SK-N-SH treated with all-trans-retinoic acid at 6 μM for 48 hours (cell line): ENCODE measurements at regions not wholly inside any gene's neighbourhood (a gene's known extent, or its start where the extent isn't known, plus 50 kb on each side); places are given as distances from the start of the nearest gene placed in this dataset.

Source experiments
- ATAC-seq: fragments of 200-7000 bp; cut with Tn5 transposase; 3 replicates; pipeline ENCODE4 v1.9.1; 2020; ENCODE audit warnings: mild to moderate bottlenecking, moderate library complexity
- ARNTL ChIP-seq: fragments of 450-650 bp; formaldehyde crosslinking; IDR thresholded peaks from 2 replicates; pipeline ENCODE4 v1.5.0; 2020; ENCODE audit warnings: low read depth, mild to moderate bottlenecking, moderate library complexity, borderline replicate concordance
- BACH2 ChIP-seq: fragments of 250-450 bp; sonication (Bioruptor Pico); IDR thresholded peaks from 2 replicates; pipeline ENCODE4 v1.9.0; 2021; ENCODE audit warnings: mild to moderate bottlenecking, borderline replicate concordance
- CREB5 ChIP-seq: fragments of 250-450 bp; sonication (Bioruptor Pico); IDR thresholded peaks from 2 replicates; pipeline ENCODE4 v1.5.1; 2020; ENCODE audit warnings: low read depth, mild to moderate bottlenecking, moderate library complexity
- CSDC2 ChIP-seq: fragments of 250-450 bp; sonication (Bioruptor Pico); IDR thresholded peaks from 2 replicates; pipeline ENCODE4 v1.5.0; 2020; ENCODE audit warnings: mild to moderate bottlenecking, moderate library complexity
- ESRRG ChIP-seq: fragments of 250-450 bp; sonication (Bioruptor Pico); IDR thresholded peaks from 2 replicates; pipeline ENCODE4 v1.6.1; 2021; ENCODE audit warnings: mild to moderate bottlenecking
- GLIS3 ChIP-seq: fragments of 250-450 bp; sonication (Bioruptor Pico); IDR thresholded peaks from 2 replicates; pipeline ENCODE4 v1.5.0; 2020; ENCODE audit warnings: mild to moderate bottlenecking, moderate library complexity
- ISL1 ChIP-seq: fragments of 250-450 bp; sonication (Bioruptor Pico); IDR thresholded peaks from 2 replicates; pipeline ENCODE4 v2.1.2; 2022; ENCODE audit warnings: mild to moderate bottlenecking, moderate library complexity
- OSR1 ChIP-seq: fragments of 250-450 bp; sonication (Bioruptor Pico); IDR thresholded peaks from 2 replicates; pipeline ENCODE4 v1.8.0; 2022; ENCODE audit warnings: moderate library complexity, mild to moderate bottlenecking, inconsistent platforms
- PPARA ChIP-seq: fragments of 250-450 bp; sonication (Bioruptor Pico); IDR thresholded peaks from 2 replicates; pipeline ENCODE4 v1.5.0; 2020; ENCODE audit warnings: mild to moderate bottlenecking, borderline replicate concordance
- RARB ChIP-seq: fragments of 250-450 bp; sonication (Bioruptor Pico); IDR thresholded peaks from 2 replicates; pipeline ENCODE4 v1.8.0; 2021; ENCODE audit warnings: mild to moderate bottlenecking, moderate library complexity
- SNAI2 ChIP-seq: fragments of 250-450 bp; sonication (Bioruptor Pico); IDR thresholded peaks from 2 replicates; pipeline ENCODE4 v1.5.0; 2020; ENCODE audit warnings: mild to moderate bottlenecking, moderate library complexity
- TCF4 ChIP-seq: fragments of 250-450 bp; sonication (Bioruptor Pico); IDR thresholded peaks from 2 replicates; pipeline ENCODE4 v1.8.0; 2021; ENCODE audit warnings: mild to moderate bottlenecking, moderate library complexity, borderline replicate concordance
- TOX ChIP-seq: fragments of 250-450 bp; sonication (Bioruptor Pico); IDR thresholded peaks from 2 replicates; pipeline ENCODE4 v1.8.0; 2021; ENCODE audit warnings: mild to moderate bottlenecking, moderate library complexity, borderline replicate concordance
- ZC3H10 ChIP-seq: fragments of 250-450 bp; sonication (Bioruptor Pico); IDR thresholded peaks from 2 replicates; pipeline ENCODE4 v1.5.1; 2021; ENCODE audit warnings: mild to moderate bottlenecking, moderate library complexity
- ZFP3 ChIP-seq: fragments of 250-450 bp; sonication (Bioruptor Pico); IDR thresholded peaks from 2 replicates; pipeline ENCODE4 v1.5.0; 2020; ENCODE audit warnings: mild to moderate bottlenecking, moderate library complexity
- ZFP30 ChIP-seq: fragments of 450-650 bp; formaldehyde crosslinking; IDR thresholded peaks from 2 replicates; pipeline ENCODE4 v1.5.0; 2022; ENCODE audit warnings: mild to moderate bottlenecking, moderate library complexity
- ZNF565 ChIP-seq: fragments of 450-650 bp; formaldehyde crosslinking; conservative IDR thresholded peaks from 2 replicates; pipeline ENCODE4 v1.5.0; 2020; ENCODE audit warnings: low read depth, mild to moderate bottlenecking, moderate library complexity
- ZNF70 ChIP-seq: fragments of 450-650 bp; formaldehyde crosslinking; IDR thresholded peaks from 2 replicates; pipeline ENCODE4 v1.5.0; 2020; ENCODE audit warnings: mild to moderate bottlenecking, moderate library complexity
- ZNF8 ChIP-seq: fragments of 450-650 bp; formaldehyde crosslinking; IDR thresholded peaks from 2 replicates; pipeline ENCODE4 v1.5.0; 2020; ENCODE audit warnings: mild to moderate bottlenecking, moderate library complexity
- TF ChIP-seq, protein P1 (sequence below): fragments of 250-450 bp; sonication (Bioruptor Pico); IDR thresholded peaks from 2 replicates; pipeline ENCODE4 v1.5.1; 2021; ENCODE audit warnings: mild to moderate bottlenecking, moderate library complexity
- TF ChIP-seq, protein P2 (sequence below): fragments of 250-450 bp; sonication (Bioruptor Pico); IDR thresholded peaks from 2 replicates; pipeline ENCODE4 v1.5.0; 2020; ENCODE audit warnings: mild to moderate bottlenecking, moderate library complexity
- TF ChIP-seq, protein P3 (sequence below): fragments of 250-450 bp; sonication (Bioruptor Pico); IDR thresholded peaks from 2 replicates; pipeline ENCODE4 v1.8.0; 2021; ENCODE audit warnings: low read depth, mild to moderate bottlenecking, moderate library complexity, borderline replicate concordance

DNA sequence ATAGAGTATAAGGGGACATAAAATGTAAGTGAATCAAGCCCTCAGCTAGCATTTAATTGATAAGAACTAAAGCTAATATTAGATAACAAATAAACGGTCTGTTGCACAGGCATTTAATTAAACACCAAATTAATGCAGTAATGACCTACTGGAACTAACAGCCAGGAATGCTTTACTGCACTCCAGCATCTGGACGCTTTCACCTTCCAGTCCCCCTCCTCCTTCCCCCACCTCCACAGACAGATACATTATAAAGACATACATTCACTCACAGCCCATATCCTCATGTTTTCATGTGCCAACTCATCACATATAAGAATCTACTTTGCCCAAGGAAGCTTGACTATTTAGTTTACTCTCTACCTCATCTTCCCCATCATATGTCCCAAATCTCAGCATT lies 337.4 kb upstream of the PIK3C3 start:
- TF ChIP-seq CSDC2: no peak
- no peak for TF ChIP-seq ZFP30 (CRISPR knock-in tag)
- no peak for TF ChIP-seq ARNTL (CRISPR knock-in tag)
- peak; percentile 70 for TF ChIP-seq TCF4 (CRISPR knock-in tag)
- TF ChIP-seq, protein P1, sequence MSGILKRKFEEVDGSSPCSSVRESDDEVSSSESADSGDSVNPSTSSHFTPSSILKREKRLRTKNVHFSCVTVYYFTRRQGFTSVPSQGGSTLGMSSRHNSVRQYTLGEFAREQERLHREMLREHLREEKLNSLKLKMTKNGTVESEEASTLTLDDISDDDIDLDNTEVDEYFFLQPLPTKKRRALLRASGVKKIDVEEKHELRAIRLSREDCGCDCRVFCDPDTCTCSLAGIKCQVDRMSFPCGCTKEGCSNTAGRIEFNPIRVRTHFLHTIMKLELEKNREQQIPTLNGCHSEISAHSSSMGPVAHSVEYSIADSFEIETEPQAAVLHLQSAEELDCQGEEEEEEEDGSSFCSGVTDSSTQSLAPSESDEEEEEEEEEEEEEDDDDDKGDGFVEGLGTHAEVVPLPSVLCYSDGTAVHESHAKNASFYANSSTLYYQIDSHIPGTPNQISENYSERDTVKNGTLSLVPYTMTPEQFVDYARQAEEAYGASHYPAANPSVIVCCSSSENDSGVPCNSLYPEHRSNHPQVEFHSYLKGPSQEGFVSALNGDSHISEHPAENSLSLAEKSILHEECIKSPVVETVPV (CRISPR knock-in tag): no peak
- TF ChIP-seq, all 23 proteins: peak for 1
- no peak for ATAC-seq

DNA sequence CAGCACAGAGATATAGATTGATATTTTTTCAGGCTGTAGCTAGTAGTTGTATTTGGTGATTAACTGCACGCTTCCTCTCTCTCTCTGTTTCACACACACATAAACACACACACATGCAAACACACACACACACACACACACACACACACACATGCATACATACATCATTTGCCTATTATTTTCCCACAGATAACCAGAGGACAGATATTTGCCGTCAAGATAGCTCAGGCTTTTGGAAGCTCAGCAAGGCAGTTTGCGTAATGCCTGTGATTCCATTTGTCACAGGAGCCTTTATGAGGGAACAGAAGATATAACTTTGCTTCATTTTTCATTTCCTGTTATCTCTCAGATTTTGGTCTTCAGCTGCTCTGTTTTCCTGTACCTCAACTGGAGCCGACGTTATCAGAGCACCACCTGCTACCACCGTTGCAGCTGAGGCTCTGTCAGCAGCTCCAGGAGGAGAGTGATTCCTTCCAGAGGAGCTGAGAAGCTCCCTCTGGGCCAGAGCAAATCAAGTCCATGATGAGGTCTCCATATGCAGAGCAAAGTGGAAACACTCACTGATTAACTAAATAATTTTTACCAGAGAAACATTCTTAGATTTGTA lies 341.9 kb upstream of the PIK3C3 start:
- ATAC-seq: no peak
- TF ChIP-seq SNAI2 (CRISPR knock-in tag): no peak
- TF ChIP-seq ZNF8 (CRISPR knock-in tag): no peak
- TF ChIP-seq ISL1 (CRISPR knock-in tag): no peak
- TF ChIP-seq, protein P2, sequence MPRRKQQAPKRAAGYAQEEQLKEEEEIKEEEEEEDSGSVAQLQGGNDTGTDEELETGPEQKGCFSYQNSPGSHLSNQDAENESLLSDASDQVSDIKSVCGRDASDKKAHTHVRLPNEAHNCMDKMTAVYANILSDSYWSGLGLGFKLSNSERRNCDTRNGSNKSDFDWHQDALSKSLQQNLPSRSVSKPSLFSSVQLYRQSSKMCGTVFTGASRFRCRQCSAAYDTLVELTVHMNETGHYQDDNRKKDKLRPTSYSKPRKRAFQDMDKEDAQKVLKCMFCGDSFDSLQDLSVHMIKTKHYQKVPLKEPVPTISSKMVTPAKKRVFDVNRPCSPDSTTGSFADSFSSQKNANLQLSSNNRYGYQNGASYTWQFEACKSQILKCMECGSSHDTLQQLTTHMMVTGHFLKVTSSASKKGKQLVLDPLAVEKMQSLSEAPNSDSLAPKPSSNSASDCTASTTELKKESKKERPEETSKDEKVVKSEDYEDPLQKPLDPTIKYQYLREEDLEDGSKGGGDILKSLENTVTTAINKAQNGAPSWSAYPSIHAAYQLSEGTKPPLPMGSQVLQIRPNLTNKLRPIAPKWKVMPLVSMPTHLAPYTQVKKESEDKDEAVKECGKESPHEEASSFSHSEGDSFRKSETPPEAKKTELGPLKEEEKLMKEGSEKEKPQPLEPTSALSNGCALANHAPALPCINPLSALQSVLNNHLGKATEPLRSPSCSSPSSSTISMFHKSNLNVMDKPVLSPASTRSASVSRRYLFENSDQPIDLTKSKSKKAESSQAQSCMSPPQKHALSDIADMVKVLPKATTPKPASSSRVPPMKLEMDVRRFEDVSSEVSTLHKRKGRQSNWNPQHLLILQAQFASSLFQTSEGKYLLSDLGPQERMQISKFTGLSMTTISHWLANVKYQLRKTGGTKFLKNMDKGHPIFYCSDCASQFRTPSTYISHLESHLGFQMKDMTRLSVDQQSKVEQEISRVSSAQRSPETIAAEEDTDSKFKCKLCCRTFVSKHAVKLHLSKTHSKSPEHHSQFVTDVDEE (CRISPR knock-in tag): no peak
- TF ChIP-seq BACH2 (CRISPR knock-in tag): no peak
- TF ChIP-seq TCF4 (CRISPR knock-in tag): no peak
- TF ChIP-seq, protein P3, sequence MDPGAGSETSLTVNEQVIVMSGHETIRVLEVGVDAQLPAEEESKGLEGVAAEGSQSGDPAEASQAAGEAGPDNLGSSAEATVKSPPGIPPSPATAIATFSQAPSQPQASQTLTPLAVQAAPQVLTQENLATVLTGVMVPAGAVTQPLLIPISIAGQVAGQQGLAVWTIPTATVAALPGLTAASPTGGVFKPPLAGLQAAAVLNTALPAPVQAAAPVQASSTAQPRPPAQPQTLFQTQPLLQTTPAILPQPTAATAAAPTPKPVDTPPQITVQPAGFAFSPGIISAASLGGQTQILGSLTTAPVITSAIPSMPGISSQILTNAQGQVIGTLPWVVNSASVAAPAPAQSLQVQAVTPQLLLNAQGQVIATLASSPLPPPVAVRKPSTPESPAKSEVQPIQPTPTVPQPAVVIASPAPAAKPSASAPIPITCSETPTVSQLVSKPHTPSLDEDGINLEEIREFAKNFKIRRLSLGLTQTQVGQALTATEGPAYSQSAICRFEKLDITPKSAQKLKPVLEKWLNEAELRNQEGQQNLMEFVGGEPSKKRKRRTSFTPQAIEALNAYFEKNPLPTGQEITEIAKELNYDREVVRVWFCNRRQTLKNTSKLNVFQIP (CRISPR knock-in tag): no peak
- TF ChIP-seq CREB5 (CRISPR knock-in tag): no peak
- no peak for TF ChIP-seq PPARA (CRISPR knock-in tag)
- no peak for TF ChIP-seq GLIS3 (CRISPR knock-in tag)
- no peak for TF ChIP-seq RARB (CRISPR knock-in tag)
- TF ChIP-seq OSR1 (CRISPR knock-in tag): no peak

- no peak for ATAC-seq
- TF ChIP-seq ISL1 (CRISPR knock-in tag): peak; percentile 51
- no peak for TF ChIP-seq ZNF70
- TF ChIP-seq ARNTL (CRISPR knock-in tag): no peak
Measured at GRCh38 chr18:41604964-41605363, 350.1 kb upstream of the PIK3C3 start.

DNA sequence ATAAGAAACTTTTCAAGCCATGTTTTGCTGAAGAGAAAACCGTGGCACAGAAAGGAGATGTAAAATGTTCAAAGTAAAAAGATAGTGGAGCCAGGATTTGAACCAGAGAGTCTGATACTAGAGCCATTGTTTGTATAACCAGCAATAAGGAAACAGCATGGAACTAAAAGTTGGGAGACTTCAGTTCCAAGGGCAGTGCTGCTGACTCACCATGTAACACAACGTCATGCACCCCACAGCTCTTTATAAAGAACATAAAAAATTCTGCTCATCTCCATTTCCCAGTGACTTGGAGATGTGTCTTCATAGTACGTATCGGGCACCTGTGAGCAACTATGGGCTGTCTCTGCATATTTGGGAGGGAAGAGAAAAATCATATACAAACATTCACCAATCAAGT lies 353.0 kb upstream of the PIK3C3 start:
- ATAC-seq: no peak
- TF ChIP-seq ISL1 (CRISPR knock-in tag) (no peak), ZFP3 (CRISPR knock-in tag) (no peak), ZNF70 (no peak), SNAI2 (CRISPR knock-in tag) (no peak), ARNTL (CRISPR knock-in tag) (no peak), BACH2 (CRISPR knock-in tag) (no peak), RARB (CRISPR knock-in tag) (no peak), PPARA (CRISPR knock-in tag) (no peak), TOX (CRISPR knock-in tag) (no peak), CSDC2 (no peak), TCF4 (CRISPR knock-in tag) (no peak), ZC3H10 (CRISPR knock-in tag) (no peak), CREB5 (CRISPR knock-in tag) (no peak), ESRRG (no peak), OSR1 (CRISPR knock-in tag) (no peak), GLIS3 (CRISPR knock-in tag) (no peak), ZNF565 (no peak)
- TF ChIP-seq, protein P1 (CRISPR knock-in tag): no peak
- TF ChIP-seq, protein P3 (CRISPR knock-in tag): no peak
- TF ChIP-seq, all 23 proteins: peak for 0
